Tibial nerve (tissue), 4 donors: ENCODE measurements at regions not wholly inside any gene's neighbourhood (a gene's known extent, or its start where the extent isn't known, plus 50 kb on each side); places are given as distances from the start of the nearest gene placed in this dataset.

ENCODE experiments used
- DNase-seq, 2 donors: peaks; one replicate each; pipeline ENCODE4 v3.0.0-alpha.2; 2019; ENCODE audit warnings: low spot score in 2 of 2
- H3K27ac ChIP-seq, 4 donors: fragments of 200-600 bp; sonication (generic) in 3 of 4; one replicate each; pipeline ENCODE4 v1.5.1; 2017 to 2019; ENCODE audit warnings: mild to moderate bottlenecking in 1 of 4
- H3K27me3 ChIP-seq, 2 donors: fragments of 200-600 bp; sonication (generic) in 1 of 2; one replicate each; pipeline versions ENCODE4 v1.5.1 to v1.6.0; 2017 to 2019
- H3K36me3 ChIP-seq, 3 donors: fragments of 200-600 bp; sonication (generic); one replicate each; pipeline ENCODE4 v1.5.1; 2018 to 2019
- H3K4me1 ChIP-seq, 4 donors: fragments of 200-600 bp; sonication (generic) in 3 of 4; one replicate each; pipeline ENCODE4 v1.5.1; 2017 to 2019
- H3K4me3 ChIP-seq, 4 donors: fragments of 200-600 bp; sonication (generic) in 3 of 4; one replicate each; pipeline ENCODE4 v1.5.1; 2017 to 2019; ENCODE audit warnings: mild to moderate bottlenecking in 1 of 4, moderate library complexity in 1 of 4
- H3K9me3 ChIP-seq, 4 donors: fragments of 200-600 bp; sonication (generic) in 3 of 4; one replicate each; pipeline ENCODE4 v1.5.1; 2017 to 2019
- CTCF ChIP-seq, 5 experiments: fragments of 200-600 bp in 3 of 5; fragments of 450-650 bp in 2 of 5; sonication (generic) in 3 of 5; IDR thresholded peaks; one replicate each; pipeline ENCODE4 v1.5.1; 2016 to 2019; ENCODE audit warnings: antibody characterized with exemption in 5 of 5, mild to moderate bottlenecking in 3 of 5, moderate library complexity in 2 of 5
- EP300 ChIP-seq, 2 donors: sonication (generic); formaldehyde crosslinking; IDR thresholded peaks; one replicate each; pipeline ENCODE4 v1.6.1; 2017; ENCODE audit warnings: antibody characterized with exemption in 2 of 2, mild to moderate bottlenecking in 1 of 2
- POLR2A ChIP-seq, 2 donors: fragments of 450-650 bp; IDR thresholded peaks; one replicate each; pipeline ENCODE4 v1.6.1; 2017; ENCODE audit warnings: antibody characterized with exemption in 2 of 2, mild to moderate bottlenecking in 2 of 2, moderate library complexity in 2 of 2
- WGBS, 2 donors: methylation state at CpG; one replicate each; pipeline ENCODE4 v1.1.5; 2018; 5-methylcytosine and 5-hydroxymethylcytosine counted together

GRCh38 chr15:26477044-26477443 is 295.8 kb downstream of the GABRB3 start:
- Histone ChIP-seq H3K9me3 (peaks cover 0 to 14% (median 0%) of the 10 kb centered on the region in 4 donors), H3K27ac (no peak overlapping the region), H3K27me3 (no peaks in the 10 kb centered on the region), H3K4me3 (no peak overlapping the region), H3K4me1 (no peaks in the 10 kb centered on the region), H3K36me3 (no peaks in the 10 kb centered on the region)
- no peak for DNase-seq
- 90 to 93% methylated on average over 5 of the region's 5 CpGs for WGBS, 2 donors
- TF ChIP-seq EP300 (IDR thresholded peaks at IDR 0.05) (no peak), CTCF (IDR thresholded peaks at IDR 0.05) (no peak), POLR2A (IDR thresholded peaks at IDR 0.05) (no peak)

GRCh38 chr15:26475554-26475953 is 297.3 kb downstream of the GABRB3 start:
- WGBS, 2 donors = 78 to 80% methylated on average over 7 of the region's 7 CpGs
- no peak overlapping the region for H3K4me3 ChIP-seq
- TF ChIP-seq POLR2A (IDR thresholded peaks at IDR 0.05) (no peak), EP300 (IDR thresholded peaks at IDR 0.05) (no peak), CTCF (IDR thresholded peaks at IDR 0.05) (no peak)
- no peaks in the 10 kb centered on the region for H3K4me1 ChIP-seq
- H3K36me3 ChIP-seq = no peaks in the 10 kb centered on the region
- H3K9me3 ChIP-seq = peaks cover 0 to 14% (median 0%) of the 10 kb centered on the region in 4 donors
- no peaks in the 10 kb centered on the region for H3K27me3 ChIP-seq
- no peak for DNase-seq
- H3K27ac ChIP-seq = no peak overlapping the region

GRCh38 chr15:26472661-26473060 is 300.2 kb downstream of the GABRB3 start:
- no peaks in the 10 kb centered on the region for H3K36me3 ChIP-seq
- peak overlapping the region in 2 of 4 donors; percentile 24 to 30 for H3K27ac ChIP-seq
- TF ChIP-seq EP300 (IDR thresholded peaks at IDR 0.05) (no peak), POLR2A (IDR thresholded peaks at IDR 0.05) (no peak), CTCF (IDR thresholded peaks at IDR 0.05) (no peak)
- H3K4me1 ChIP-seq = no peaks in the 10 kb centered on the region
- H3K9me3 ChIP-seq = peaks cover 0 to 14% (median 0%) of the 10 kb centered on the region in 4 donors
- H3K27me3 ChIP-seq = no peaks in the 10 kb centered on the region
- DNase-seq = no peak
- no peak overlapping the region for H3K4me3 ChIP-seq
- whole genome bisulfite sequencing, 2 donors = 40 to 52% methylated on average over 5 of the region's 5 CpGs

- Histone ChIP-seq H3K36me3 (no peaks in the 10 kb centered on the region), H3K27ac (no peak overlapping the region), H3K9me3 (peaks cover 0 to 26% (median 5%) of the 10 kb centered on the region in 4 donors), H3K4me1 (no peaks in the 10 kb centered on the region), H3K27me3 (no peaks in the 10 kb centered on the region), H3K4me3 (no peak overlapping the region)
- WGBS, 2 donors = 87 to 90% methylated on average over 13 of the region's 13 CpGs
- TF ChIP-seq POLR2A (IDR thresholded peaks at IDR 0.05) = no peak
- TF ChIP-seq CTCF (IDR thresholded peaks at IDR 0.05) = no peak
- no peak for TF ChIP-seq EP300 (IDR thresholded peaks at IDR 0.05)
- DNase-seq = no peak
These were observed 310.8 kb downstream of the GABRB3 start for GRCh38 chr15:26461847-26462608.

- DNase-seq = no peak
- Histone ChIP-seq H3K4me3 (no peak overlapping the region), H3K9me3 (peaks cover 0 to 32% (median 3%) of the 10 kb centered on the region in 4 donors), H3K27ac (no peak overlapping the region), H3K27me3 (no peaks in the 10 kb centered on the region), H3K4me1 (no peaks in the 10 kb centered on the region), H3K36me3 (no peaks in the 10 kb centered on the region)
- WGBS, 2 donors = 53 to 60% methylated on average over 2 of the region's 2 CpGs
- TF ChIP-seq EP300 (IDR thresholded peaks at IDR 0.05) (no peak), POLR2A (IDR thresholded peaks at IDR 0.05) (no peak), CTCF (IDR thresholded peaks at IDR 0.05) (no peak)
These were observed 312.7 kb downstream of the GABRB3 start for GRCh38 chr15:26460165-26460564.
